ENCODE measurements at regions not wholly inside any gene's neighbourhood (a gene's known extent, or its start where the extent isn't known, plus 50 kb on each side); places are given as distances from the start of the nearest gene placed in this dataset.

GRCh38 chr11:95605271-95605940 is 184.2 kb downstream of the FAM76B start:
- TF ChIP-seq, protein P1, sequence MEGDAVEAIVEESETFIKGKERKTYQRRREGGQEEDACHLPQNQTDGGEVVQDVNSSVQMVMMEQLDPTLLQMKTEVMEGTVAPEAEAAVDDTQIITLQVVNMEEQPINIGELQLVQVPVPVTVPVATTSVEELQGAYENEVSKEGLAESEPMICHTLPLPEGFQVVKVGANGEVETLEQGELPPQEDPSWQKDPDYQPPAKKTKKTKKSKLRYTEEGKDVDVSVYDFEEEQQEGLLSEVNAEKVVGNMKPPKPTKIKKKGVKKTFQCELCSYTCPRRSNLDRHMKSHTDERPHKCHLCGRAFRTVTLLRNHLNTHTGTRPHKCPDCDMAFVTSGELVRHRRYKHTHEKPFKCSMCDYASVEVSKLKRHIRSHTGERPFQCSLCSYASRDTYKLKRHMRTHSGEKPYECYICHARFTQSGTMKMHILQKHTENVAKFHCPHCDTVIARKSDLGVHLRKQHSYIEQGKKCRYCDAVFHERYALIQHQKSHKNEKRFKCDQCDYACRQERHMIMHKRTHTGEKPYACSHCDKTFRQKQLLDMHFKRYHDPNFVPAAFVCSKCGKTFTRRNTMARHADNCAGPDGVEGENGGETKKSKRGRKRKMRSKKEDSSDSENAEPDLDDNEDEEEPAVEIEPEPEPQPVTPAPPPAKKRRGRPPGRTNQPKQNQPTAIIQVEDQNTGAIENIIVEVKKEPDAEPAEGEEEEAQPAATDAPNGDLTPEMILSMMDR (IDR thresholded peaks at IDR 0.05) = no peak
- TF ChIP-seq ZFX (IDR thresholded peaks at IDR 0.05; ENCODE audit: borderline replicate concordance) = no peak
